AG04449 (cell line): ENCODE measurements at regions not wholly inside any gene's neighbourhood (a gene's known extent, or its start where the extent isn't known, plus 50 kb on each side); places are given as distances from the start of the nearest gene placed in this dataset.

Experiments
- CTCF ChIA-PET: fragments of 350-600 bp; formaldehyde crosslinking; extraction: SDS; loops from one replicate; lab custom pipeline; 2021; ENCODE audit warnings: antibody characterized with exemption; lab: Yijun Ruan, JAX
- POLR2A ChIA-PET: fragments of 400-600, 350-600 bp; formaldehyde crosslinking; extraction: SDS; loops from one replicate; lab custom pipeline; 2020; ENCODE audit warnings: antibody characterized with exemption, inconsistent platforms; lab: Yijun Ruan, JAX
- DNase-seq: peaks from one replicate; pipeline ENCODE4 v3.0.0-alpha.2; 2010; ENCODE audit warnings: low read depth, low spot score
- H3K4me3 ChIP-seq: 2 replicates; pipeline ENCODE4 v1.5.1; 2011; ENCODE audit warnings: low read depth, mild to moderate bottlenecking, control low read depth, low read length
- TF ChIP-seq, protein P1 (sequence below): IDR thresholded peaks from one replicate; pipeline ENCODE4 v1.5.1; 2011; ENCODE audit warnings: mild to moderate bottlenecking, moderate library complexity, low read length, control low read depth, inconsistent platforms; ENCODE audit not compliant: insufficient read depth; ENCODE audit errors: missing control alignments

- ChIA-PET CTCF (interaction anchor here (1.3 kb wide), 1 partner anchor 9 kb away, joined by 4 read pairs; no protein-coding TSS in a partner anchor), POLR2A (no interaction called here)
- DNase-seq: no peak
- H3K4me3 ChIP-seq: no peak overlapping the region
- TF ChIP-seq, protein P1, sequence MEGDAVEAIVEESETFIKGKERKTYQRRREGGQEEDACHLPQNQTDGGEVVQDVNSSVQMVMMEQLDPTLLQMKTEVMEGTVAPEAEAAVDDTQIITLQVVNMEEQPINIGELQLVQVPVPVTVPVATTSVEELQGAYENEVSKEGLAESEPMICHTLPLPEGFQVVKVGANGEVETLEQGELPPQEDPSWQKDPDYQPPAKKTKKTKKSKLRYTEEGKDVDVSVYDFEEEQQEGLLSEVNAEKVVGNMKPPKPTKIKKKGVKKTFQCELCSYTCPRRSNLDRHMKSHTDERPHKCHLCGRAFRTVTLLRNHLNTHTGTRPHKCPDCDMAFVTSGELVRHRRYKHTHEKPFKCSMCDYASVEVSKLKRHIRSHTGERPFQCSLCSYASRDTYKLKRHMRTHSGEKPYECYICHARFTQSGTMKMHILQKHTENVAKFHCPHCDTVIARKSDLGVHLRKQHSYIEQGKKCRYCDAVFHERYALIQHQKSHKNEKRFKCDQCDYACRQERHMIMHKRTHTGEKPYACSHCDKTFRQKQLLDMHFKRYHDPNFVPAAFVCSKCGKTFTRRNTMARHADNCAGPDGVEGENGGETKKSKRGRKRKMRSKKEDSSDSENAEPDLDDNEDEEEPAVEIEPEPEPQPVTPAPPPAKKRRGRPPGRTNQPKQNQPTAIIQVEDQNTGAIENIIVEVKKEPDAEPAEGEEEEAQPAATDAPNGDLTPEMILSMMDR: no peak
Observed at GRCh38 chr5:143582176-143582575, 178.7 kb upstream of the NR3C1 start.

DNA sequence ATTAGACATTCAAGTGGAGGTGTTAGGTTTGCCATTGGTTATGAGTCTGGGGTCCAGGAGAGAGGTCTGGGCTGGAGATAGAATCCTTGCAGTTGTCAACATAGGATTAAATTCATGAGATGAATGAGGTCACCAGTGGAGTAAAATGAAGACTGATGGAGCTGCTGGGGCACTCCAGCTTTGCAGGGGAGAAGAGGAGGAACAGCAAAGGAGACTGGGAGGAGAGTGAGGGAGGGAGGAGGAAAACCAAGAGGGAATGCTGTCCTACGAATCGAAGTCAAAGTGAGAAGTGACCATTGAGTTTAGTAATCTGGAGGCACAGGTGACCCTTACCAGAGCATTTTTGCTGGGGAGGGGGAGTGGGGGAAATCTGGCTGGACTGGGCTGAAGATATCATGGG lies 178.2 kb upstream of the NR3C1 start:
- TF ChIP-seq, protein P1: no peak
- ChIA-PET CTCF (interaction anchor here (1.3 kb wide), 1 partner anchor 8 kb away, joined by 4 read pairs; no protein-coding TSS in a partner anchor), POLR2A (no interaction called here)
- H3K4me3 ChIP-seq: no peak overlapping the region
- DNase-seq: no peak

DNA sequence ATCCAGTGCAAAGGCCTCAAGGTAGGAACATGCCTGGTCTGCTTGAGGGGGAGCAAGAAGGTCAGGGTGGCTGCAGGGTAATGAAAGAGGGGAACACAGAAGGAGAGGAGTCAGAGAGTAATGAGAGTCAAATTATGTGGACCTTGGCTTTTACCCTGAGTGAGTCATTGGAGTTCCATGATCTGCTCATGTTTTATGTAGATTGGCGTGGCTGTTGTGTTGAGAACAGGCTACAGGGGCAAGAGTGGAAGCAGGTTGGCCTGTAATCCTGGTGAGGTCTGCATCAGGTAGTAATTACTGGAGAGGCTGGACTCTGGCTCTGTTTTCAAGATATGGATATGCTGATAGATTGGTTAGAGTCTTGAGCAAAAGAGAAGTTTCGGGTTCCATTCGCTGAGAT lies 177.7 kb upstream of the NR3C1 start:
- TF ChIP-seq, protein P1: no peak
- DNase-seq: no peak
- CTCF ChIA-PET: no interaction called here
- POLR2A ChIA-PET: no interaction called here
- no peak overlapping the region for H3K4me3 ChIP-seq

- CTCF ChIA-PET: interaction anchor here (0.7 to 1.5 kb wide), 3 partner anchors 10 to 574 kb away, joined by 3 to 5 read pairs (median 3); no protein-coding TSS in a partner anchor
- no peak overlapping the region for H3K4me3 ChIP-seq
- TF ChIP-seq, protein P1: no peak
- POLR2A ChIA-PET: interaction anchor here (0.5 to 0.7 kb wide), 2 partner anchors 650 to 1220 kb away, joined by 3 to 4 read pairs; no protein-coding TSS in a partner anchor
- DNase-seq: peak; percentile 88
Observed at GRCh38 chr5:143576711-143577484, 173.4 kb upstream of the NR3C1 start.

GRCh38 chr5:143575286-143575685 lies 171.8 kb upstream of the NR3C1 start:
- no peak for DNase-seq
- CTCF ChIA-PET: interaction anchor here (0.9 to 1.6 kb wide), 3 partner anchors 16 to 251 kb away, joined by 3 to 5 read pairs (median 3); no protein-coding TSS in a partner anchor
- H3K4me3 ChIP-seq: no peak overlapping the region
- POLR2A ChIA-PET: no interaction called here
- TF ChIP-seq, protein P1: no peak

DNA sequence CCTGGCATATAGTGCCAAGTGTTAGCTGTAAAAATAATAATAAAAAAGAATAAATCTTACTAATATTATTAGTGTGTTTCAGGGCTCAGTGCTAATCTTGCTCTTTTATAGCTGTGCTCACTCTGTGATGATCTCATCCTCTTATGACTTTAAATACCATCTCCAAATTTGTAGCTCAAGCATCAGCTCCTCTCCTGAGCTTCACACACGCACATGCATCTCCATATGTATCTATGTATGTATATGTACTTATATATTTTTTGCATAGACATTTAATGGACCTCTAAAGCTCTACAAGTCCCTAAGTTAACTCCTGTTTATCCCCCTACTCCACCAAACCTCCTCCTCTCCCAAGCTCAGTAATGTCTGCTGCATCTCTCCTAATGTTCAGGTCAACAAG lies 170.8 kb upstream of the NR3C1 start:
- no peak for DNase-seq
- TF ChIP-seq, protein P1: no peak
- H3K4me3 ChIP-seq: no peak overlapping the region
- ChIA-PET POLR2A (no interaction called here), CTCF (interaction anchor here (1.6 kb wide), 2 partner anchors 15 to 170 kb away, joined by 4 to 5 read pairs; no protein-coding TSS in a partner anchor)
